Stimulated activated CD4-positive, alpha-beta T cell treated with anti-CD3 and anti-CD28 coated beads, Interleukin-2, amount 100 ng/mL, for 4 hours (primary cell): ENCODE measurements at regions not wholly inside any gene's neighbourhood (a gene's known extent, or its start where the extent isn't known, plus 50 kb on each side); places are given as distances from the start of the nearest gene placed in this dataset.
"Not testable (repeated sequence)": the region's sequence is repeated elsewhere in the genome, so short reads cannot be mapped to it uniquely, and the experiment has no call there.

Source experiments
- DNase-seq: peaks from one replicate; pipeline ENCODE4 v3.0.0-alpha.2; 2020; ENCODE audit warnings: low read depth

DNA sequence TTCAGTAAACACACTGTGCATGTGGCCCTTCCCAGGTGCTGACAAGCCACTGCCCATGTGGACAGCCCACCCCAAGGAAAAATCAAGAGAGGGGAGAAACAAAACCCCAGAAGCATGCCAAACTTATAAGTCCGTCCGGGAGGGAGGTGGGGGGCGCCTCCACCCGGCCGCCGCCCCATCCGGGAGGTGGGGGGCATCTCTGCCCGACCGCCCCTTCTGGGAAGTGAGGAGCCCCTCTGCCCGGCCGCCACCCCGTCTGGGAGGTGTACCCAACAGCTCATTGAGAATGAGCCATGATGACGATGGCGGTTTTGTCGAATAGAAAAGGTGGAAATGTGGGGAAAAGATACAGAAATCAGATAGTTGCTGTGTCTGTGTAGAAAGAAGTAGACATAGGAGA lies 53.8 kb upstream of the C2CD4B start:
- no peak for DNase-seq

DNA sequence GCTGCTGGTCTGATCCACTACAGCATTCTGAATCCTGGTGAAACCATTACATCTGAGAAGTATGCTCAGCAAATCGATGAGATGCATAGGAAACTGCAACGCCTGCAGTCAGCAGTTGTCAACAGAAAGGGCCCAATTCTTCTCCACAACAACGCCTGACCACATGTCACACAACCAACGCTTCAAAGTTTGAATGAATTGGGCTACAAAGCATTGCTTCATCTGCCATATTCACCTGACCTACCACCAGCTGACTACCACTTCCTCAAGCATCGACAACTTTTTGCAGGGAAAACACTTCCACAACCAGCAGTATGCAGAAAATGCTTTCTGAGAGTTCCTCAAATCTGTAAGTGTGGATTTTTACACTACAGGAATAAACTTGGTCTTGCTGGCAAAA lies 54.7 kb upstream of the C2CD4B start:
- no peak for DNase-seq

DNA sequence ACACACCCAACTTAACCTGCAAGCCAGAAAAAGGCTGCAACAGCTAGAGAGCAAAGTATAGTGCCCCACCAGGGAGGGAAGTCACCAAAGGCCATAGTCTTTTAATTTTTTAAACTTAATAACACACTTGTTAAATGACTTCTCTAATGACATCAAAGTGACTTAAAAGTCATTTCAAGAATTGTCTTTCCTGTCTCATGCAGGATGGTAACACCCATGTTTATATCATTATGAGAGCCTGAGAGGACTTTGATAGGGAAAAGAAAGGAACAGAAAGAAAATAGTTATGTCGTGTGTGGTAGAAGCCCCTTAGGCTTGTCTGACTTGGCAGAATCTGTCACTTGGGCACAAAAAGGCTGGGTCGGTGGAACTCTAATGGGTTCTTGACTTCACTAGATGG lies 57.9 kb upstream of the C2CD4B start:
- DNase-seq = no peak

DNA sequence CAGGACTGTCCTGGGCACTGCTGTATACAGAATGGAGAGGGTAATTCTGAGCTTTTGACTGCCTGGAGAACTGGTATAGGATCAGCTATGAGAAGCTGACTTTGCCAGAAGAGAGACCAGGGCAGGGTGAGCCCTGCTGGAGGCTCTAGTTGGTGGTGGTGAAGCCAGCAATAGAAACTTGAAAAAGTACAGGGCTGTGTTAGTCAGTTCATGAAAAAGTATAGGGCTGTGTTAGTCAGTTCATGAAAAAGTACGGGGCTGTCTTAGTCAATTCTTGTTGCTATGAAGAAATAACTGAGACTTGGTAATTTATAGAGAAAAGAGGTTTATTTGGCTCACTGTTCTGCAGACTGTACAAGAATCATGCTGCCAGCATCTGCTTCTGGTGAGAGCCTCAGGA lies 63.5 kb upstream of the C2CD4B start:
- no peak for DNase-seq

DNA sequence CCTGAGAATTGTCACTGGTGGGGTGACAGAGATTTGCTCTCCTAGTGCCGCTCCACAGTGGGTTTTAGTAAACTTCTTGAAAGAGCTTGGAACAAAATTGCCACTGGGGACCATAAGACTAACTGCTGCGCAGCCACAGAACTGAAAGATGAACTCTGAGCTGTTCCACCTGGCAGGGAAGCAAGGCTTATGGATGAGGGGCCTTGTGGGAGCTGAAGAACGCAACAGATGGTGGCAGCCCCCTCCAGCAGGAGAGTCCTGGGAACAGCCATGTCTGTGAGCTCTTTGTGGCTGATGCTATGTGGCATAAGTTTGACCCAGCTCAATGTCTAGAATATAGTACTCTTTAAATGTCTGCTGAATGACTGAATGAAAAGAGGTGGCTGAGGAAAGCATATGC lies 66.8 kb upstream of the C2CD4B start:
- DNase-seq = no peak

DNA sequence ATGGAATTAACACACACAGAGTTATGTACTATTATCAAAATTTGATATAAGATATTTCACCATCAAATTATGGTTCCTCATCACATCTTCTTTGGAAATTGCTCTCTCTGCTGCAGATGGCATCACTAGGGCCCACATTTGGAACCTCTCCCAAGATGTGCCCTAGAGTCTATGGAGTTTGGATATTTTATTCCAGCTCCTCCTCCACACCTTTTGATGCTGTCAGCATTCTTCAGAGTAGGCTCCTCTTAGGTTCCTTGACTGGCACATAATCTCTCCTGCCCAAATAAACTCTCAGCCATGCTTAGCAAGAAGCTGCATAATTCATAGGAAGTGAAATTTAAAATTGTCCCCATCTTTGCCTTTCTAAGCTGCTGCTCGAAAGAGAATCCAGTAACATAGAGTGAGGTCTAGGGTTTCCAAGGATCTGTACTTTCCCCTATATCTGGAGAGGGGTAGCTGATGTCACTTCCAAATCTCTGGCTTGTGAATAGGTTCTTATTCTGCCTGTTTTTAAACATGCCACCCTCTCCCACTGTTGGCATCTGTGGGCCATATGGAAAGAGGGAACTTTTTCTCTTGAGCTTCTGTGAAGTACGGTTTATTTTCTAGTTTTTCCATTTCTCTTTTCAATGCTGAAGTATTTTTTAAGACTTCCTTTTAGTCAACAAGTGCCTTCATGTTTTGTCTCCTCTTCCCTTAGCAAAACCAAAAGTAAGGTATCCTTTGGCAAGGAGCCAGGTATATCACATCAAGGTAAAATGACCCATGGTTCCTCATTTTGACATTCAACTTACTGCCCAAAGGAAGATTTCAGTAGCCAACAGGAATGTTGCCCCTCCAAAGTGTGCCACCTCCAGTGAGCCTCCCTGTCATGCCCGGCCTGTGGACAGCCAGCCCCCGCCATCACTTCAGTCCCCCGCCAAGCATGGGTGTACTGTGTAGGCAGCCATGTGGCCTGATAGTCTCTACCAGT lies 75.3 kb upstream of the C2CD4B start:
- DNase-seq = no peak

DNA sequence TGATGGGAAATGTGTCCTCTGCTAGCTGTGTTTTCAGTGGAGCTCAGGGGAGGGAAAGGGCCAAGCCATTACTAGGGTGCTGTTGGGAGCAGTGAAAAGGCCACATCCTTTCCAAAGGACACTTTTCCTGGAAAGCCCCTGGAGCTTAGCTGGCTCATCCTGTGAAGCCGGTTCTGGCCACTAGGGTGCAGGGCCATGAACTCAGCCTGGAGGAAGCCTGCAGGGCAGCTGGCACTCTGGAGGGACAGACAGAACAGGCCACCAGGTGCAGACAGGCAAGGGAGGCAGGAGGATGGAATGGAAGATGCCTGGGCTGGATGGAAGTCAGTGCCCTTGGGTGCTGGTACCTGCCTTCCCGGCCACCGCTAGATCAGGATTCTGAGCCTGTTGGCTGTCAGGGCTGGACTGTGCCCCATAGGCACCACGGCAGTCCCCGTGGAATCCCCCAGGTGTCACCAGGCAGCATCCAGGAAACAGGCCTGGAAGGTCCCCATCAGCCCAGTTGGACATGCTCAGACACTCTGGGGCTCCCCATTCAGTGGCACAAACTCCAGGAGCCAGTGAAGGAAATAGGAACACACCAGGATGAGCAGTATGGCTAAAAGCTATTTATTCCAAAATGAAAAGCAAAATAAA lies 76.2 kb upstream of the C2CD4B start:
- DNase-seq = no peak

DNA sequence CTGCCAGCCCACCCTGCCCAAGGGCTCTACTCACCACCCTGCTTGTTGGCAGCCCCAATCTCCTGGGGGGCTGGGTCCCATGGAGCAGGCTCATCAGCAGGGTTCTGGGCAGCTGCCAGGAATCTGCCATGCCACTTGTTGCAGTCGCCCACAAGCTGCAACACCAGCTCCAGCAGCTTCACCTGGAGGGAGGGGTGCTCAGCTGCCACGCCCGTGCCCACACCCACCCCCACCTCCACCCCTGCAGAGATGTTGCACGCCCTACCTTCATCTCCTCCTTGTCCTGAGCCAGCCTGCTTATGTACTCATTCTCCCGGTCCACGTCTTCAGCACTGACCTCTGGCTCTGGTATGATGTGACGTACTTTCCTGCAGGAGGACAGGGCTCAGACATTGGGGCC lies 77.9 kb upstream of the C2CD4B start:
- no peak for DNase-seq

DNA sequence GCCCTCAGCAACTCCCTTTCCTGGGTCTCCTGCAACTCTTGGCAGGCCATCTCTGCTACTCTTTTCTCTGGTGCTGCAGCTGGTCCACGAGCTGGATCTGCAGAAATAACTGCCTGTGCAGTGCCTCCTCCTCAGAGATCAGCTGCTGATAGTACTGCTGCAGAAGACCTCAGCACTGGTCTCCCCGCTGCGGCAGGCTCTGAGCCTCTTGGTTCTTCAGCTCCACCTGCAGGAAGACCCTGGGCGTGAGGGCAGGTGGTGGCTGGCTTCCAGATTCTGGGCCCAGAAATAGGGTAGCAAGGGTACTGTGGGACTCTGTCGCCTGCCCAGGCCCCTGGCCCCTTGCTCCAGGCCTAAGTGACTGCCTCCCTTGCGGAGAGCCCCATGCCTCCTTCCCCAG lies 79.7 kb upstream of the C2CD4B start:
- no peak for DNase-seq

DNA sequence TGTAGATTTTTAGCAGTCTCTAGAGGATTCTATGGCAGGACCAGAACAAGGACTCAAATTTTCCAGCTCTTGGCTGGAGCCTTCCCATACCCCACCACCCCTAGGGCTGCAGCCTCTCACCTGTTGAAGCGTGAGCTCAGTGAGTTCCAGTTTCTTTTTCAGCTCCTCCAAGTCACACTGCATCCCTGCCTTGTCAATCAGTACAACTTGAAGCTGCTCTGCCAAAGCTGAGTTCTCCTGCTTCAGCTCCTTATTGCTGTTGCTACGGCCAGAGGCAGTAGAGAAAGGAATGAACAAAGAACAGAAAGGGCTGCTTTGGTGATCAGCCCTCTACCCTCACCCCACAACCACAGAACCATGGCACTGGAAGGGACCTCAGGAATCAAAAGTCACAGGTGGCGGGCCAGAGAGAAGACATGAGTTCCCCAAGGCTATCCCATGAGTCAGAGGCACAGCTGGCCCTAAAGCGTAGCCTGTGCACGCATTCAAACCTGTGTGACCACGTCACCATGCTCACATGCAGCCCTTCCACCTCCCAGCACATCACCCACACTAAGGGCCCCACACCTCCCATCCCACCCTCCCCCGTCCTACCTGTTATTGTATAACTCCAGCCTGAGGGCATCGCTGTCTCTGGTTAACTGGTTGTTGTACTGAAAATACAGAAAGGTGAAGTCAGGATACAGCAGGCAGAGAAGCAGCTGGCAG lies 83.3 kb upstream of the C2CD4B start:
- DNase-seq = no peak

DNA sequence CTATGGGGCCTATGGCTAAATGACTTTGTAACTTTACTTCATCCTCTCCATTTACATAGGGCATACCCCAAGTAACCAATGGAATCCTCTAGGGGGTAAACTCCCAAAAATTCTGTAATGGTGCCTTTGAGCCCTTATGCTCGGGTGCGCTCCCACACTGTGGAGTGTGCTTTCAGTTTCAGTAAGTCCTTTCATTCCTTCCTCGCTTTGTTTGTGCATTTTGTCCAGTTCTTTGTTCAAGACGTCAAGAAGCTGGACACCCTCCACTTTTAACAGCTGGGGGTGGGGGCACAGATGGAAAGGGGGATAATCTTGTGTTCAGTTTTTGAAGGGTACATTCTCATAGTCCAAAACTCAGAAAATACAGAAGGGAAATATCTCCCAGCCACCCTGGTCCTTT lies 84.4 kb upstream of the C2CD4B start:
- no peak for DNase-seq

DNA sequence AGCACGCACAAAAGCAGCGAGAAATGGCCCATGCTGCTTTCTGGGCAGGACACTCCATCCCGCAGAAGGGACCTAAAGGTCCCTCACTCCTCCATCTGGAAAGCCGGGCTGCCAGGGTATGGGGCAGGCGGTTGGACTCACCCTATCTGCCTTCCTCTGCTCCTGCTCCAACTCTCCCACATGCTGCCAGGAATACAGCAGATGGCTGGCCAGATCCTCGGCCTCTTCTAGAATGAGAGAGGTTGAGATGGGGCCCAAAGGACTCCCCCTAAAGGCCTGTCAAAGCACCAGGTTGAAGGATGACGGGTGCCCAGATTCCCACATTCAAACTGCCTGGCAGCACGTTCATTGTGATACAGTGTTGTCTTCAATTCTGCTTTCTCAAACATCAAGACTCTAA lies 85.1 kb upstream of the C2CD4B start:
- no peak for DNase-seq

DNA sequence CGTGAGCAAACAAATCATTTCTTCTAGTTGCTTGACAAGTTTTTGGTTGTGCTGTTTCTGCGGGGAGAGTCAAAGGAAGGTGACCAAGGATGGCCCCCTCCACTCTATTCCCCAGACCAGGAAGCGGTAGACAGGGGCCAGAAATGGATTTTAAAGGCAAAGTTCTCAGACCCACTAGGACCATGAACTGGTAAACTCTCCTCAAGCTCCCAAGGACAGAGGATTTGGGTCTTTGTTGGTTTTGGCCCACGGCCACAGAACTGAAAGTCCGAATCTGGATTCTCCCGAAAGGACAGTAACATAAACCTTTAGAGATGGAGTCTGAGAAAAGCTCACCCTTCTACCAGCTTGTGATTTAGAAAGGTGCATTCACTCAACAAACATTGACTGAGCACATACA lies 85.9 kb upstream of the C2CD4B start:
- DNase-seq = no peak

DNA sequence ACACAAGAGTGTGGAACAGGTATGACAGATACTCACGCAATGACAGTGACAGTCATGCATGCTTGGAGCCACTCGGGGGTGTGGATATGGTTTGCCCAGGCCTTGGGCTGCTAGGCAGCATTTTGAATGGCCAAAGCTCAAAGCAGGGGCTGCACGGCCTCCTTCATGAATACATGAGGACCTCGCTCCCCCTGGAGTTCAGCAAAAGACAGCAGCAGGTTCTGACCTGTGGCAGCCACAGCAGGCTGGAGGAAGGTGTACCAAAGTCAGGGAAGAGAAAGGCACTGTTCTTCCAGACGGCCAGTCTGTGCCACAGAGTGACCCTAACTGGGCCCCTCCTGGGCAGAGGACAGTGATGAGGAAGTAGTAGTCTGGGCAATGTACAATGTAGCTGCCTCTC lies 88.2 kb upstream of the C2CD4B start:
- DNase-seq = no peak

DNA sequence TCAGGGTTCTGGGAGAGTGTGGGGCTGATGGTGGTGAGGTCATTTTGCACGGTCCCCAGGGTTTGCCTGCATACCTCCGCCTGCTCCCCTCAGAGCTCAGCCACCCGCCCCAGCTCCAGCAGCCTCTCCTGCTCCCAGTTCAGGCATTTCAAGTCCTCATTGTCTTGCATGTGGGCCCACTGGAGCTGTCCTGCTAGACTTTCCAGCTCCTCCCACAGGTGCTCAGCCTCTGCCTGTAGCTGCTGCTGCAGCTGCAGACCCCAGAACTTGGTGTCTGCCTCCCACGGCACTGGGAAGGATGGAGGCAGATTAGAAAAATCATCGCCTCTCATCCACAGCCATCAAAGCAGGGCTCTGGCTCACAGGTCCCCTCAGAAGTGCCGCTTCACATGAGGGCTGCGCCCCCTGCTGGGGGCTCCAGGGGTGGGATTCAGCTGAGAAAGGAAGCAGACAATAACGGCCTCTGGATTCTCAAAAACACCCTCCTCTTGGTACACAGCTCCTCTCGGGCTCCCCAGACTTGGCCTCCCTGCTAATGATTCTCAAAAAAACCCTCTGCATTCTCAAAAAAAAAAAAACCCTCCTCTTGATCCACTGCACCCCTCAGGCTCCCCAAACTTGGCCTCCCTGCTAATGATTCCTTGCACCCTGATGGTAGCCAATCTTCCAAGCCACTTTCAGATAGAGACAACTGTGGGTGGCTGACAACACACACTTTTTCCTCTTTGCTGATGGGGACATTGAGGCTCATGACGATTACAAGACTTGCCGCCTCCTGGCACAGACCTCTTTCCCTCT lies 89.3 kb upstream of the C2CD4B start:
- DNase-seq = peak; percentile 33

DNA sequence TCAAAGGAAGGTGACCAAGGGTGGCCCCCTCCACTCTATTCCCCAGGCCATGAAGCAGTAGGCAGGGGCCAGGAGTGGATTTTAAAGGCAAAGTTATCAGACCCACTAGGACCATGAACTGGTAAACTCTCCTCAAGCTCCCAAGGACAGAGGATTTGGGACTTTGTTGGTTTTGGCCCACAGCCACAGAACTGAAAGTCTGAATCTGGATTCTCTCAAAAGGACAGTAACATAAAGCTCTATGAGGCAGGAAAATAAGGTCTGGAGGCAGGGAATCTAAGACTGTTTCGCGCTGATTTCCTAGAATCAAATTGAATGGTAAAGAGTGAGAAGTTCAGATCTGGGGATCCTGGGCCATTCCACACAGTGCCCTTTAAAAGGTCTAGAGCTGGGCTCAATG lies 91.3 kb upstream of the C2CD4B start:
- not testable (repeated sequence) for DNase-seq

DNA sequence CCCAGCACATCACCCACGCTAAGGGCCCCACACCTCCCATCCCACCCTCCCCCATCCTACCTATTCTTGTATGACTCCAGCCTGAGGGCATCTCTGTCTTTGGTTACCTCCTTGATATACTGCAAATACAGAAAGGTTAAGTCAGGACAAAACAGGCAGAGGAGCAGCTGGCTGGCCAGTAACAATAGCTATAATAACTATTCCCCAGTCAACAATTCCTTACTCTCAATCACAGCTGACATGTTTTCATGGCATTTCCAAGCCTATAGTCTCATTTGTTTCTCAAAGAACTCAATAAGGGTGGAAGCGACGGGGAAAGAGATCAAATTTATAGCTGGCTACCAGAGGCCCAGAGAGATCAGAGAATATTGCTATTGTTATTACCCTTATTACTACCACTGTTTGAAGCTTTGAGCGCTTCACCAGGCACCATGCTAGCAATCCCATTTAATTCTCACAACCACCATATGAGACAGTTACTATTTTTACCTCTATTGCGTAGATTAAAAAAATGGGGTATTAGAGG lies 93.0 kb upstream of the C2CD4B start:
- no peak for DNase-seq

DNA sequence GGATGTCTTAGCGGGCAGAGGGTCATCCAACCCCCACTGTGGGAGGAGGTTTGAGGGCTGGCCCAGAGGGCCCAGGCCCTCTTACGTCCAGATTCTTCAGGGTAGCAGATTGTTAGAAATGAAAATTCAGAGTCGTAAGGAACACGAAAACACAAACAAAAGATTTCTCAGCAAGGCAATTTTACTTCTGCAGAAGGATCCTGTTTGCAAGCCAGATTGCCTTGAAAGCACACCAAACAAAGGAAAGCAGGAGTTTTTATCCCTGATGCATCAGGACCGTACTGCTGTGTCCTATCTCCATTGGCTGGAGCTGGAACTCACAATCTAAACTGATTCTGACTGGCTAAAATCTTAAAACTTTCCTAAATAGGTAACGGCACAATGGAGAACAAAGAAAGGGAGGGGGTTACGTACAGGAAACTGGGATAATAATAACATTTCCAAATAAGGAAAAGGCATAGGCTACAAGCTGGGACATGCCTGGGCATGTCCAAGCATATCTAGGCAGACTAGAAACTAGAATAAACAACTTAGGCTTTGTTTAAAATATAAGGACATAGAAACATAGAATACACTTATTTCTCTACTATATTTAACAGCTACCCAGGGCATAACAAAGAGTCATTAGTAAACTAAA lies 97.3 kb upstream of the C2CD4B start:
- DNase-seq = no peak

DNA sequence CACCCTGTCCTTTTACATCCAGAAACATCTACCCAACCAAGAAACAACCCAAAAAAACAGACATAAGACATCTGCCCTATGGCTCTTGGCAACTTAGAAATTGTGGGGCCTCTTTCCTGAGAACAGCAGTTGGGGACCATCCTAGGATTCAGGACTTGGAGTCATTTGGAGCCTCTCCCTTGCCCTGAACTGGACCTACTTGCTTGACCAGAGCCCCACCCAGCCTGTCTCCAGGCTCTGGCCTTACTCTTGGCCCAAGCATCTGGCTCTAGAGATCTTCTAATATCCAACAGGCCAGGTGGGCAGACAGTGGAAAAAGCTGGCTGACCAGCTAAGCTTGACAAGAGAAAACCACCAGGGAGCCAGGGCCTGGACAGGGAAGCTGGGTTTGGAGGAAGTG lies 99.1 kb upstream of the C2CD4B start:
- no peak for DNase-seq

DNA sequence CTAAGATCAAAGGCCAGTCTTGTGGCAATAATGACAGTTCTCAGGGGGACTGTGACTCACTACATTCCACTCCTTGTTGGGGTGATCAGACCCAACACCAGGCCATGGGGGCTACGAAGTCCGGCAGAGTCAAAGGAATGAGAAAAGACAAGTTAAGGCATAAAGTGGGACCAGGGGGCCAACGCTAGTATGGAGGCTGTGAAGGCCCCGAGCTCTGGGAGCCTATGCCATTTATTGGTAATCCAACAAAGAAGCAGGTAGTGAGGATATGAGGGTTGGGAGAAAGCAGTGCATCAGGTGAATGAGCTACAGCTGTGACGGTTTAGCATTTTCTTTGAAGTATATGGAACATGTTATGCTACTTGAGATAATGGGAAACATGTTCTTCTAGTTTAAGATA lies 104.4 kb upstream of the C2CD4B start:
- DNase-seq = no peak

DNA sequence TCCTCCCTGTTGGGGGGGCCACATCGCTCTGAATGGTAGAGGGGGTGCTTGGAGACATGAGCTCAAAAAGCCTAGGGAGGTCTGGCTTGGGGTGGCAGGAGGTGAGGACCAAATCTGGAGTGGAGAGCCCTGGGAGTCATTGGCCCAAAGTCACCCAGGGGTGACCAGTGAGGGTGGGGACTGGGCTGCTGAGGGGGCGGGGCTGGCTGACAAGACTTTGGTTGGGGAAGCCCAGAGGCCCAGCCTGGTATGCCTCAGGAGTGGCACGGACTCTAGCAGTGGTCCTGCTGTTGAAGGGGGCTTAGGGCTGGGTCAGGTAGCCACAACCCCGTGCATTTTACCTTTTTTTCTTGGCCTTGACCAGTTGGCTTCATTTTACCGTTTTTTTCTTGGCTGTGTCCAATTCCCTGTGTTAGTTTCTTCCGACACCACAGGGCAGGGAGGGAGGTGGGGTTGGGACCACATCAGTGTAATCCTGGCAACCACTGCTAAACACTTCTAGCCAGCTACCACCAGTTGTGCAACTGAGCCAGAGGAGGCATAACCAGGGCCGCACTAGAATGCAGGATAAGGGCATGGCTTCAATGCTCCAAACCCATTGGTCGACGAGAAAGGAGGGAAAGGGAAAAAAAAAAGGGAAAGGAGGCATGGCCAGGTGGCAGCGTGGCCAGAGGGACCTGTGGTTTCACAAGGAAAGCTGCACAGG lies 105.3 kb upstream of the C2CD4B start:
- no peak for DNase-seq
